GM23248 (cell line): ENCODE measurements at regions not wholly inside any gene's neighbourhood (a gene's known extent, or its start where the extent isn't known, plus 50 kb on each side); places are given as distances from the start of the nearest gene placed in this dataset.

Experiments
- EZH2 ChIP-seq: fragments of 200-600 bp; sonication (generic); IDR thresholded peaks from 2 replicates; pipeline ENCODE4 v1.6.1; 2018; ENCODE audit warnings: antibody characterized with exemption, mild to moderate bottlenecking; ENCODE audit not compliant: insufficient read depth, poor library complexity, severe bottlenecking
- EZH2phosphoT487 ChIP-seq: fragments of 200-600 bp; sonication (generic); IDR thresholded peaks from 2 replicates; pipeline ENCODE4 v1.6.1; 2018; ENCODE audit warnings: antibody characterized with exemption, moderate library complexity, mild to moderate bottlenecking, low read depth; ENCODE audit not compliant: insufficient read depth

DNA sequence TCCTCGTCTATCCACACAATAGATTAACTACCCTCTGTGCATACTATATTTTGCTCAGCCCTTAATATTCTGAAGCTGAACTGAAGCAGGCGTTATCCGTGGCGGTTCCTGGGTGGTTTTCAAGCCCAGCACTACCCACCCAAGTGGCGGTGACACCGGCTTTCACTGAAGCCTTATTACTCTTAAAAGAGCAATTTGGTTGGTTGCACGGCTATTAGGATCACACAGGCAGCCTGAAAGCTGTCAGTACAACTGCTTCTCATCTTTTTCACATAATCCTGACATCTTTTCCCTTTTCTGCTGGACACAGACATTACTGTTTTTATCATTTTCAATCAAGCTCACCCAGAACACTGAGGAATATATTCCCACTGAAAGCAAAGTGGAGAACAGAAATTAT, 525.3 kb upstream of the ZNF717 start:
- TF ChIP-seq EZH2phosphoT487 = no peak
- no peak for TF ChIP-seq EZH2
